Motor neuron (in vitro differentiated cells): ENCODE measurements at regions not wholly inside any gene's neighbourhood (a gene's known extent, or its start where the extent isn't known, plus 50 kb on each side); places are given as distances from the start of the nearest gene placed in this dataset.

ENCODE experiments used
- ATAC-seq, 8 experiments: fragments of 200-7000 bp; cut with Tn5 transposase; replicated peaks in 6 of 8; 2 replicates each; pipeline ENCODE4 v1.8.0; 2021; ENCODE audit warnings: mild to moderate bottlenecking in 8 of 8, moderate library complexity in 8 of 8
- H3K27ac ChIP-seq, 2 donors: fragments of 250-450 bp; sonication (Bioruptor Pico); 2 replicates each; pipeline ENCODE4 v1.9.0; 2021; ENCODE audit warnings: antibody characterized with exemption in 2 of 2, mild to moderate bottlenecking in 2 of 2, moderate library complexity in 1 of 2
- H3K4me1 ChIP-seq, 2 donors: fragments of 250-450 bp; sonication (Bioruptor Pico); replicated peaks in 1 of 2; 2 replicates each; pipeline ENCODE4 v1.6.1; 2021; ENCODE audit warnings: antibody characterized with exemption in 2 of 2, mild to moderate bottlenecking in 2 of 2, moderate library complexity in 1 of 2
- H3K4me3 ChIP-seq, 5 donors: fragments of 250-450 bp; sonication (Bioruptor Pico); 2 replicates each; pipeline ENCODE4 v1.9.0; 2021; ENCODE audit warnings: antibody characterized with exemption in 5 of 5, mild to moderate bottlenecking in 5 of 5, moderate library complexity in 4 of 5
- WGBS, 10 experiments: fragments of 450-650 bp; shearing (Covaris generic); methylation state at CpG; one replicate each; pipeline ENCODE4 v1.0.0; 2022; 5-methylcytosine and 5-hydroxymethylcytosine counted together
- in situ Hi-C, 9 experiments: fragments of 400-800 bp; cut with MboI; loops; one replicate each; pipeline ENCODE4 v1.15.0; 2021; ENCODE audit warnings: low sequenced_read_pairs in 9 of 9, low pct_unique_long_range_greater_than_20kb in 2 of 9; ENCODE audit not compliant: unreplicated experiment in 9 of 9

DNA sequence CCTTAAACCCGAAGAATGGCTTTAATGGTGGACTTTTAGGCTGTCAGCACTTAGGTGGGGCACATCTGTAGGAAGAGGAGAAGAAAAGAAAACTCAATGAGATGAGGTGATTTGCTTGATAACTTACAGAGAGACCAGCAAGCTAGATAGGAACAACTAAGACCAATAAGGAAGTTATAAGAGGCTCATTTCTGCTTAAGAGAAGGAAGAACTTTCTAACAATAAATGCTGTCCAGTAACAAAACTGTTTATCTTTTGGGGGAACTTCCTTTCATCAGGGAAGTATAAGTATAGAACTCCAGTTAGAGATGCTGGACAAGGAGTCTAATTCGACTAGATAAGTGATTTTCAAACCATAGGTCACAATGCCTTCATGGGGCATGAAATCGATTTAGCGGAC lies 107.2 kb upstream of the SIRPA start:
- no peak for ATAC-seq
- Histone ChIP-seq H3K4me3 (no peak overlapping the region), H3K4me1 (no peaks in the 10 kb centered on the region), H3K27ac (no peak overlapping the region)
- WGBS, 10 experiments: 46 to 90% (median 60%) methylated on average over 1 to 4 of the region's 4 CpGs; no CpG with 5 or more reads in 1 of the 10 experiments
- in situ Hi-C loops: loop anchor here in 1 of 9 experiments (25.0 kb wide), 1 partner anchor 674 kb away; the partner anchor contains the start of gene SNRPB

DNA sequence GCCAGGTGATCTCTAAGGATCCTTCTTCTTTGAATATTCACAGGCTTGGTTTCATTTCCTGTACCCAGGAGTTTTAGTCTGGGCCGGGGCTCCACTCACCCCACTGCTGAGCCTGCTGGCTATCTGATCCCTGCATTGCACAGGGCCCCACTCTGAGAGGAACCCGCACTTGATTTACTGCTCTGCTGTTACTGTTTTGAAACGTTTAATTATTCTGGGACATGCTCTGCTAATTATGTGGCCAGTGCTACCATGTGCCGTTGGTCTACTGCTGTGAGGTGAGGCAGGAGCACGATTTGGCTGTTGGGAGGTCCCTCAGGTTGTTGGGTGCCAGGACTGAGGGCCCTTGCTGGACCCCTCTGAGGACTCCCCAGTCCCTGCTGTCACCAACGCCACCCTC lies 108.7 kb upstream of the SIRPA start:
- in situ Hi-C loops: loop anchor here in 1 of 9 experiments (25.0 kb wide), 1 partner anchor 676 kb away; the partner anchor contains the start of gene SNRPB
- WGBS, 10 experiments: 0 to 80% (median 42%) methylated on average over 1 to 5 of the region's 6 CpGs; no CpG with 5 or more reads in 4 of the 10 experiments
- Histone ChIP-seq H3K4me3 (no peak overlapping the region), H3K27ac (no peak overlapping the region), H3K4me1 (no peaks in the 10 kb centered on the region)
- ATAC-seq: no peak

DNA sequence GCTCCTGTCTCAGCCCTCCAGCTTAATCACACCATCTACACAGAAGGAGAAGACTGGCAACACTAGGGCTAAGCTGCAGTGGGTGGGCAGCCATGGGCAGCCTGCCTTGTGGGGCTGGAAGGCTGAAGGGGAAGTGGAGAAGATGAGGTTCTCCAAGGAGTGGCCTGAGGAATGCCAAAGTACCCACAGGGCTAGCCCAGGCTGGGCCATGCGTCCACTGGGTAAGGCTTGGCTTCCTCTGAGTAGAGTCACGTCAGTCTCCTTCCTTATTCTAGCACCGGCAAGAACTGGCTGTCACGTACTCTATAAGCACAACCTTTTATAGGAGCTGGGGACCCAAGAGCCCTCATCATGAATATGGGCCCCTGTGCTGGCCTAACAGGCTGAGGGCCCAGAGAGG lies 110.6 kb upstream of the SIRPA start:
- no peak for ATAC-seq
- no peaks in the 10 kb centered on the region for H3K4me1 ChIP-seq
- WGBS, 10 experiments: 50 to 79% (median 50%) methylated on average over 1 to 3 of the region's 4 CpGs; no CpG with 5 or more reads in 7 of the 10 experiments
- H3K4me3 ChIP-seq: no peak overlapping the region
- in situ Hi-C loops: loop anchor here in 1 of 9 experiments (25.0 kb wide), 1 partner anchor 678 kb away; the partner anchor contains the start of gene SNRPB
- H3K27ac ChIP-seq: no peak overlapping the region

GRCh38 chr20:1783245-1783644 lies 112.0 kb upstream of the SIRPA start:
- in situ Hi-C loops: loop anchor here in 1 of 9 experiments (25.0 kb wide), 1 partner anchor 679 kb away; the partner anchor contains the start of gene SNRPB
- no peaks in the 10 kb centered on the region for H3K4me1 ChIP-seq
- H3K27ac ChIP-seq: no peak overlapping the region
- no peak overlapping the region for H3K4me3 ChIP-seq
- no peak for ATAC-seq
- WGBS, 10 experiments: 0 to 86% (median 53%) methylated on average over 1 to 4 of the region's 4 CpGs; no CpG with 5 or more reads in 3 of the 10 experiments

- in situ Hi-C loops: loop anchor here in 1 of 9 experiments (25.0 kb wide), 1 partner anchor 680 kb away; the partner anchor contains the start of gene SNRPB
Measured at GRCh38 chr20:1782181-1782580, 113.0 kb upstream of the SIRPA start.

GRCh38 chr20:1779567-1779966 lies 115.6 kb upstream of the SIRPA start:
- Histone ChIP-seq H3K4me1 (peaks cover 3 to 8% of the 10 kb centered on the region in 2 donors), H3K4me3 (no peak overlapping the region), H3K27ac (no peak overlapping the region)
- WGBS, 10 experiments: 20 to 84% (median 74%) methylated on average over 1 to 5 of the region's 5 CpGs; no CpG with 5 or more reads in 4 of the 10 experiments
- peak in 1 of 8 experiments; percentile 7 for ATAC-seq
- in situ Hi-C loops: loop anchor here in 1 of 9 experiments (25.0 kb wide), 1 partner anchor 683 kb away; the partner anchor contains the start of gene SNRPB

More at GRCh38 chr20:1782181-1782580, 113.0 kb upstream of the SIRPA start:
- 27 to 57% methylated on average over 2 of the region's 3 CpGs; no CpG with 5 or more reads in 8 of the 10 experiments for WGBS, 10 experiments
- ATAC-seq: no peak
- H3K4me3 ChIP-seq: no peak overlapping the region
- H3K27ac ChIP-seq: no peak overlapping the region
- no peaks in the 10 kb centered on the region for H3K4me1 ChIP-seq

DNA sequence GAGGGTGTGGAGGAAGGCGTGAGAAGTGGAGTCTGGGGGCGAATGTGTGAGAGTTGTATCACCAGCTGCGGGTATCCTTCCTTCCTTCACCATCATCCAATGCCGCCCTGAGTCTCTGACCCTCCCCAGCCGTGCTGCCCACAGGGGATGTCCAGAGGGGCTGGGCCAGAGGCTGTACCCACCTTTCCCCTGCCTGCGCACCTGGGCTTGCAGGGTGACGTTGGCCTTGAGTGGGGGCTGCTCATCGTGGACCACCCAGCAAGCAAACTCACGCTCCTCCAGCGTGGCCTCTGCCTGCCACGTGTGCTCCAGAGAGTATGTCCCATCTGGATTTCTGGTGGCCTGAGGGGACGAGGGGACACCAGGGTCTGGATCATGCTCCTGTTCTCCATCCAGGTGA lies 116.9 kb upstream of the SIRPA start:
- no peak for ATAC-seq
- in situ Hi-C loops: loop anchor here in 1 of 9 experiments (25.0 kb wide), 1 partner anchor 684 kb away; the partner anchor contains the start of gene SNRPB
- peaks cover 3 to 8% of the 10 kb centered on the region in 2 donors for H3K4me1 ChIP-seq
- no peak overlapping the region for H3K4me3 ChIP-seq
- 60 to 100% (median 83%) methylated on average over 1 to 12 of the region's 12 CpGs; no CpG with 5 or more reads in 5 of the 10 experiments for WGBS, 10 experiments
- no peak overlapping the region for H3K27ac ChIP-seq

GRCh38 chr20:1777476-1777820 lies 117.8 kb upstream of the SIRPA start:
- Histone ChIP-seq H3K4me1 (peaks cover 3 to 8% of the 10 kb centered on the region in 2 donors), H3K27ac (no peak overlapping the region), H3K4me3 (peak overlapping the region; percentile 52 to 74 (median 60))
- in situ Hi-C loops: loop anchor here in 1 of 9 experiments (25.0 kb wide), 1 partner anchor 685 kb away; the partner anchor contains the start of gene SNRPB
- WGBS, 10 experiments: 3 to 50% (median 25%) methylated on average over 1 to 14 of the region's 14 CpGs
- ATAC-seq: peak in 2 of 8 experiments; percentile 8 to 10

DNA sequence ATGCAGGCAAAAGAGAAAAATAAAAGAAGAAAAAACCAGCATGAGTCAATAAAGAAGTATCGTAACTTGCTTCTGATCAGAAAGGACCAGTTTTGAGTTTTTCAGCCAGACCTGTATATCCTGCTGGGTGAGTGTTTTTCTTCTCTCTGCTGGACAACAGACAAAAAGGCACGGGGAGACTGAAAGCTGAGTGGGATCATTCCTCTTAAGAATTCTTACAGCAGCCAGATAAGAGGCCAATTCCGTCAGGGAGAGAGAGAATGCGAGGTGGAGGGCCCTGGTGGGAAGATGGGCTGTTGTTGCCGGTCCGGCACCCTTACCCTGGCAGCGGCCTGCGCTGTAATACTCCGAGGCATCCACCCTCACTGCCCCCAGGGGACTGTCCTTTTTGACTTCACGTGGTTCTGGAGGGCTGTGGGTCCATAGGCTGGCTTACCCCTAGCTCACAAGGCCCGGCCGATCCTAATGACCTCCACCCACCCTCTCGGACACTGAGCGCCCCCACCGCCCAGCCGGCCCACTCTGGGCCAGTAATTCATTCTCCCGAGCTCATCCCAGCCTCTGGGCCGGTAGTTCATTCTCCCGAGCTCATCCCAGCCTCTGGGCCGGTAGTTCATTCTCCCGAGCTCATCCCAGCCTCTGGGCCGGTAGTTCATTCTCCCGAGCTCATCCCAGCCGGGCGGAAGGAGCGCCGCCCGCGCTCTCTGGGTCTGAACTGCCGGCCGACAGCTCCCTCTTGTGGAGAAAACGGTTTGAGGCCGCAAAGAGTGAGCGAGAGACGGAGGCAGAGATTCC lies 118.3 kb upstream of the SIRPA start:
- peak; percentile 87 to 99 (median 97) for ATAC-seq
- in situ Hi-C loops: loop anchor here in 1 of 9 experiments (25.0 kb wide), 1 partner anchor 685 kb away; the partner anchor contains the start of gene SNRPB
- WGBS, 10 experiments: 0 to 11% (median 0%) methylated on average over 1 to 29 of the region's 35 CpGs; no CpG with 5 or more reads in 1 of the 10 experiments
- Histone ChIP-seq H3K27ac (peak overlapping the region; percentile 63 to 67), H3K4me1 (peaks cover 3 to 8% of the 10 kb centered on the region in 2 donors), H3K4me3 (peak overlapping the region; percentile 52 to 74 (median 60))

DNA sequence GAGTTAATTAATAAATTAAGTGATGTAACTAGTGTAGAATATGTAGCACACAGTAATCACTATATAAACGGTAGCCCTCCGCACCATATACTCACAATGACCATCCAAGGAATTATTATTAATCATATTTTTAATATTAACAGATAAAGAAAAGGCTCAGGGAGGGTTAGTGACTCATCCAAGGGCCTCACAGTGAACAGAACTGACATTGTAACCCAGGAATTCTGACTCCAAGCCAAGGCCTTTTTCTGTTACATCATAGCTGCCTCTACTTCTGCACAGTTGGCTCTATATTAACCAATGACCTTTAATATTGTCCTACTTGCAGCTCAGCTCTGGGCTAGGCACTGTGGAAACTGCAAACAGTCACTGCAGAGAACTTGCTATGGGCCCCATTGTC lies 117.5 kb upstream of the SIRPG start:
- H3K4me3 ChIP-seq: no peak overlapping the region
- peaks cover 3 to 8% of the 10 kb centered on the region in 2 donors for H3K4me1 ChIP-seq
- no peak for ATAC-seq
- in situ Hi-C loops: loop anchor here in 1 of 9 experiments (25.0 kb wide), 1 partner anchor 687 kb away; the partner anchor contains the start of gene SNRPB
- 87 to 100% (median 97%) methylated on average over 1 to 2 of the region's 2 CpGs; no CpG with 5 or more reads in 4 of the 10 experiments for WGBS, 10 experiments
- H3K27ac ChIP-seq: no peak overlapping the region

DNA sequence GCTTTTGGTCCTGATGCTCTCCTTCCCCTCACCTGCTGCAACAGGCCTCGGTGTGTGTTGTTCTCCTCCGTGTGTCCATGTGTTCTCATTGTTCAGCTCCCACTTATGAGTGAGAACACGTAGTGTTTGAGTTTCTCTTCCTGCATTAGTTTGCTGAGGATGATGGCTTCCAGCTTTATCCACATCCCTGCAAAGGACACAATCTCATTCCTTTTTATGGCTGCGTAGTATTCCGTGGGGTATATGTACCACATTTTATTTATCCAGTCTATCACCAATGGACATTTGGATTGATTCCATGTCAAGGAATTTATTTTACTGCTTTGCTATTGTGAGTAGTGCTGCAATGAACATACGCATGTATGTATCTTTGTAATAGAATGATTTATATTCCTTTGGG lies 116.9 kb upstream of the SIRPG start:
- no peak overlapping the region for H3K4me3 ChIP-seq
- no peak for ATAC-seq
- H3K27ac ChIP-seq: no peak overlapping the region
- H3K4me1 ChIP-seq: peaks cover 3 to 8% of the 10 kb centered on the region in 2 donors
- WGBS, 10 experiments: 82 to 100% (median 97%) methylated on average over 2 to 6 of the region's 6 CpGs; no CpG with 5 or more reads in 1 of the 10 experiments
- in situ Hi-C loops: loop anchor here in 4 of 9 experiments (25.0 kb wide), 3 partner anchors 262 to 688 kb away; partner anchors contain the start of gene SNRPB (in 2 of the 4)

GRCh38 chr20:1773816-1774215 lies 116.2 kb upstream of the SIRPG start:
- peaks cover 3 to 8% of the 10 kb centered on the region in 2 donors for H3K4me1 ChIP-seq
- in situ Hi-C loops: loop anchor here in 4 of 9 experiments (25.0 kb wide), 3 partner anchors 262 to 688 kb away; partner anchors contain the start of gene SNRPB (in 2 of the 4)
- ATAC-seq: no peak
- no peak overlapping the region for H3K4me3 ChIP-seq
- H3K27ac ChIP-seq: no peak overlapping the region
- WGBS, 10 experiments: 67 to 100% (median 100%) methylated on average over 1 to 2 of the region's 2 CpGs
